NCI-H524 treated with DMSO at 0.1 percent for 48 hours (cell line): ENCODE measurements at regions not wholly inside any gene's neighbourhood (a gene's known extent, or its start where the extent isn't known, plus 50 kb on each side); places are given as distances from the start of the nearest gene placed in this dataset.

Experiments used
- DNase-seq: peaks from one replicate; lab custom pipeline; 2025; lab: John Stamatoyannopoulos, UW

DNA sequence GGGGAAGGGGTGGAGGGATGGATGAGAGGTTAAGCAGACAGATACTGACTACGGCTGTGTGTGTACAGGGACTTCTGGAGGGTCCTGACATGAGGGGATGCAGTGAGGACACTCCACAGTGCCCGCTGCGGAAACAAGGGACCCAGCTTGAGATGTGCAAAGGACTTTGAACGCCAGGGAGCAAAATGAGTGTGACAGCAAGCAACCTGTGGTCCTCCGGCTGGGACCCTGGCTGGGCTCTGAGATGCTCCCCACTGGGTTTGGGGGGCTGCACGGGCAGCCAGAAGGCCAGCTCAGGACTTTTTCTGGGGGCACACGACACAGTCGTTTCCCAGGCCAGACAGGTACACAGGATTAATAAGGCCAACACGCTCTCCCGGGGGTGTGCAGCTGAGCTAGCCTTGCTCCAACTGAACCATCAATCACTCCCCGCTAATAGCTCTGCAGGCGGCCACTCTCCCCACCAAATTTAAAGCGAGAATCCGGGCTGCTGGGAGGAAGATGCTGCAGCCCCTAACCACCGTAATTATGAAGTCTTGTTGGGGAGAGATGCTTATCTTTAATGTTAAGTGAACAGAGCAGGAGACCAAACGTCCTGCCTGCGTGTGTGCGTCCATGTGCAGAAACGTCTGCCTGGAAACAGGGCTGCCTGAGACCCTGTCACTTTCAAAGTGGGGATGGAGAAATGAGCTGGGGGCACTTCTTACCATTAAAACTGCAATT lies 51.6 kb upstream of the DLK1 start:
- no peak for DNase-seq

- no peak for DNase-seq
Measured at GRCh38 chr14:100675699-100676684, 50.7 kb upstream of the DLK1 start.
